ENCODE measurements at regions not wholly inside any gene's neighbourhood (a gene's known extent, or its start where the extent isn't known, plus 50 kb on each side); places are given as distances from the start of the nearest gene placed in this dataset.

GRCh38 chr9:26169708-26170107 lies 491.5 kb upstream of the TUSC1 start:
- TF ChIP-seq FOXP2 (optimal IDR thresholded peaks at IDR 0.05; ENCODE audit: borderline replicate concordance, extremely low read depth, extremely low read length, insufficient read depth) (no peak), TAF1 (IDR thresholded peaks at IDR 0.05; ENCODE audit: borderline replicate concordance, insufficient read depth, low read length) (no peak), POLR2AphosphoS5 (IDR thresholded peaks at IDR 0.05; ENCODE audit: low read depth, low read length) (no peak), REST (IDR thresholded peaks at IDR 0.05; ENCODE audit: insufficient read depth in 1 of 2, low read depth in 2 of 2, low read length in 2 of 2) (no peak), SIN3A (IDR thresholded peaks at IDR 0.05; ENCODE audit: borderline replicate concordance, insufficient read depth, low read length) (no peak)

- no peak for TF ChIP-seq TAF1 (IDR thresholded peaks at IDR 0.05; ENCODE audit: borderline replicate concordance, insufficient read depth, low read length)
- no peak for TF ChIP-seq SIN3A (IDR thresholded peaks at IDR 0.05; ENCODE audit: borderline replicate concordance, insufficient read depth, low read length)
- TF ChIP-seq REST (IDR thresholded peaks at IDR 0.05; ENCODE audit: insufficient read depth in 1 of 2, low read depth in 2 of 2, low read length in 2 of 2), result no peak
- no peak for TF ChIP-seq FOXP2 (optimal IDR thresholded peaks at IDR 0.05; ENCODE audit: borderline replicate concordance, extremely low read depth, extremely low read length, insufficient read depth)
- TF ChIP-seq POLR2AphosphoS5 (IDR thresholded peaks at IDR 0.05; ENCODE audit: low read depth, low read length), result no peak
Observed at GRCh38 chr9:26166537-26166936, 488.3 kb upstream of the TUSC1 start.

- TF ChIP-seq POLR2AphosphoS5 (IDR thresholded peaks at IDR 0.05; ENCODE audit: low read depth, low read length), result no peak
- TF ChIP-seq FOXP2 (optimal IDR thresholded peaks at IDR 0.05; ENCODE audit: borderline replicate concordance, extremely low read depth, extremely low read length, insufficient read depth), result no peak
- TF ChIP-seq REST (IDR thresholded peaks at IDR 0.05; ENCODE audit: insufficient read depth in 1 of 2, low read depth in 2 of 2, low read length in 2 of 2), result no peak
Observed at GRCh38 chr9:26165426-26165825, 487.2 kb upstream of the TUSC1 start.

GRCh38 chr9:26163931-26164330 lies 485.7 kb upstream of the TUSC1 start:
- TF ChIP-seq REST (IDR thresholded peaks at IDR 0.05; ENCODE audit: insufficient read depth in 1 of 2, low read depth in 2 of 2, low read length in 2 of 2) (no peak), TAF1 (IDR thresholded peaks at IDR 0.05; ENCODE audit: borderline replicate concordance, insufficient read depth, low read length) (no peak), FOXP2 (optimal IDR thresholded peaks at IDR 0.05; ENCODE audit: borderline replicate concordance, extremely low read depth, extremely low read length, insufficient read depth) (no peak), POLR2AphosphoS5 (IDR thresholded peaks at IDR 0.05; ENCODE audit: low read depth, low read length) (no peak), SIN3A (IDR thresholded peaks at IDR 0.05; ENCODE audit: borderline replicate concordance, insufficient read depth, low read length) (no peak)

Data from PFSK-1 (cell line).